Heart right ventricle (tissue), 16 donors: ENCODE measurements at regions not wholly inside any gene's neighbourhood (a gene's known extent, or its start where the extent isn't known, plus 50 kb on each side); places are given as distances from the start of the nearest gene placed in this dataset.
"Not testable (repeated sequence)": the region's sequence is repeated elsewhere in the genome, so short reads cannot be mapped to it uniquely, and the experiment has no call there.

Experiments used
- ATAC-seq, 8 donors: fragments of 200-7000 bp; cut with Tn5 transposase; one replicate each; pipeline ENCODE4 v1.9.1; 2020; ENCODE audit warnings: mild to moderate bottlenecking in 8 of 8, moderate library complexity in 8 of 8, moderate number of reproducible peaks in 1 of 8
- DNase-seq, 2 donors: peaks; one replicate each; pipeline ENCODE4 v3.0.0-alpha.2; 2020
- H3K27ac ChIP-seq, 10 donors: fragments of 200-600 bp; sonication (generic) in 2 of 10; one replicate each; pipeline versions ENCODE4 v1.5.0 to v1.8.0; 2020 to 2022; ENCODE audit warnings: mild to moderate bottlenecking in 3 of 10
- H3K27me3 ChIP-seq, 7 donors: fragments of 200-600 bp; one replicate each; pipeline ENCODE4 v1.8.0; 2021 to 2022; ENCODE audit warnings: mild to moderate bottlenecking in 2 of 7
- H3K36me3 ChIP-seq, 9 donors: fragments of 200-600 bp; sonication (generic) in 1 of 9; one replicate each; pipeline versions ENCODE4 v1.5.0 to v1.8.0; 2020 to 2022; ENCODE audit warnings: mild to moderate bottlenecking in 2 of 9
- H3K4me1 ChIP-seq, 9 donors: fragments of 200-600 bp; sonication (generic) in 1 of 9; one replicate each; pipeline versions ENCODE4 v1.5.0 to v1.8.0; 2020 to 2022; ENCODE audit warnings: mild to moderate bottlenecking in 4 of 9
- H3K4me3 ChIP-seq, 10 donors: fragments of 200-600 bp; sonication (generic) in 2 of 10; one replicate each; pipeline versions ENCODE4 v1.5.0 to v1.8.0; 2020 to 2022; ENCODE audit warnings: mild to moderate bottlenecking in 7 of 10, moderate library complexity in 2 of 10
- H3K9me3 ChIP-seq, 11 donors: fragments of 200-600 bp in 10 of 11; sonication (generic) in 2 of 11; one replicate each; pipeline versions ENCODE4 v1.5.0 to v1.8.0; 2013 to 2022; ENCODE audit warnings: mild to moderate bottlenecking in 2 of 11, control low read depth in 1 of 11, moderate library complexity in 1 of 11
- CTCF ChIP-seq, 9 donors: fragments of 200-600 bp; sonication (generic) in 2 of 9; IDR thresholded peaks; one replicate each; pipeline versions ENCODE4 v1.5.0 to v1.8.0; 2021 to 2022; ENCODE audit warnings: antibody characterized with exemption in 9 of 9, mild to moderate bottlenecking in 5 of 9, moderate library complexity in 1 of 9
- WGBS, 2 donors: extraction: QIAGEN DNeasy Blood & Tissue Kit; methylation state at CpG; one replicate each; pipeline ENCODE4 v1.1.7; 2013; ENCODE audit warnings: inconsistent platforms in 1 of 2; 5-methylcytosine and 5-hydroxymethylcytosine counted together
- intact Hi-C, 10 donors: fragments of 100-400 bp; cut with DNase I; formaldehyde crosslinking; loops; one replicate each; pipeline versions ENCODE4 v1.11.1 to v1.14.2; 2022
- donor health status: Arrhythmogenic right ventricular cardiomyopathy.
- donor health status: ischemic (EF 13 %, LVEDD 7.1; RV severe dilation, severe dysfunction).
- donor health status: healthy with polysubstance abuse.
- donor health status: DM: no; HTN: yes; CAD: no.
- donor health status: DM: no; HTN: no; CAD: no.
- donor health status: ischemic (EF 25% LVEDD 6.9; RV normal size, moderate dysfunction).
- donor health status: ischemic (EF 25% LVEDD 5.7; RV mildly dilated, moderate dysfunction).
- donor health status: healthy.
- donor health status: DM: yes; HTN: yes; CAD: no.
- donor health status: Ischemic cardiomyopathy.
- donor health status: ischemic (EF 35%, LVEDD 5.7; RV mildly dilated, moderate dysfunction).
- donor health status: nonischemic (EF 11% LVEDD 7.7; RV severe dilation, severe dysfunction).
- donor health status: DM: yes; HTN: yes; CAD: no.
- donor health status: PGD.
- donor health status: ischemic (EF 29% LVEDD 5.4; RV normal size, mild dysfunction).
- donor health status: nonischemic (EF 23%, LVEDD 6.1; RV moderate dilation, normal function).

GRCh38 chr5:19122923-19123322 lies 865.1 kb downstream of the CDH18 start:
- H3K27ac ChIP-seq, result no peak overlapping the region
- no peaks in the 10 kb centered on the region for H3K27me3 ChIP-seq
- ATAC-seq, result no peak
- WGBS, 2 donors, result 76 to 78% methylated on average over 1 of the region's 1 CpG
- no peaks in the 10 kb centered on the region for H3K36me3 ChIP-seq
- H3K4me1 ChIP-seq, result no peaks in the 10 kb centered on the region
- intact Hi-C loops, result no loop called here
- no peak for DNase-seq
- peaks cover 0 to 24% (median 0%) of the 10 kb centered on the region in 11 donors for H3K9me3 ChIP-seq
- no peak for TF ChIP-seq CTCF (IDR thresholded peaks at IDR 0.05)
- no peak overlapping the region for H3K4me3 ChIP-seq

GRCh38 chr5:19125956-19126713 lies 861.9 kb downstream of the CDH18 start:
- no peaks in the 10 kb centered on the region for H3K27me3 ChIP-seq
- WGBS, 2 donors, result 55 to 58% methylated on average over 5 of the region's 5 CpGs
- H3K27ac ChIP-seq, result no peak overlapping the region
- no peaks in the 10 kb centered on the region for H3K4me1 ChIP-seq
- no peak for ATAC-seq
- no peak overlapping the region for H3K4me3 ChIP-seq
- intact Hi-C loops, result no loop called here
- TF ChIP-seq CTCF (IDR thresholded peaks at IDR 0.05), result no peak
- H3K36me3 ChIP-seq, result no peaks in the 10 kb centered on the region
- DNase-seq, result no peak
- H3K9me3 ChIP-seq, result peaks cover 0 to 17% (median 0%) of the 10 kb centered on the region in 11 donors

GRCh38 chr5:19140276-19140675 lies 847.7 kb downstream of the CDH18 start:
- no peak for TF ChIP-seq CTCF (IDR thresholded peaks at IDR 0.05)
- no peak overlapping the region for H3K27ac ChIP-seq
- ATAC-seq, result no peak
- H3K27me3 ChIP-seq, result no peaks in the 10 kb centered on the region
- peaks cover 0 to 9% (median 0%) of the 10 kb centered on the region in 11 donors for H3K9me3 ChIP-seq
- 41 to 57% methylated on average over 2 of the region's 2 CpGs for WGBS, 2 donors
- no peaks in the 10 kb centered on the region for H3K4me1 ChIP-seq
- no peaks in the 10 kb centered on the region for H3K36me3 ChIP-seq
- intact Hi-C loops, result no loop called here
- no peak for DNase-seq
- no peak overlapping the region for H3K4me3 ChIP-seq

GRCh38 chr5:19141937-19142524 lies 846.0 kb downstream of the CDH18 start:
- H3K27ac ChIP-seq, DNase-seq, H3K4me3 ChIP-seq, H3K27me3 ChIP-seq, H3K4me1 ChIP-seq, ATAC-seq, H3K36me3 ChIP-seq, intact Hi-C loops: not testable (repeated sequence)
- peaks cover 0 to 21% (median 0%) of the 10 kb centered on the region in 11 donors for H3K9me3 ChIP-seq
- 85 to 89% methylated on average over 20 of the region's 20 CpGs for WGBS, 2 donors

- H3K4me1 ChIP-seq, H3K27ac ChIP-seq, intact Hi-C loops, H3K27me3 ChIP-seq, H3K4me3 ChIP-seq, DNase-seq, ATAC-seq, H3K36me3 ChIP-seq: not testable (repeated sequence)
- 90 to 92% methylated on average over 27 to 33 of the region's 38 CpGs for WGBS, 2 donors
- H3K9me3 ChIP-seq, result peaks cover 0 to 26% (median 0%) of the 10 kb centered on the region in 11 donors
Observed at GRCh38 chr5:19142713-19143414, 845.1 kb downstream of the CDH18 start.
